Ishikawa (cell line): ENCODE measurements at regions not wholly inside any gene's neighbourhood (a gene's known extent, or its start where the extent isn't known, plus 50 kb on each side); places are given as distances from the start of the nearest gene placed in this dataset.

Experiments
- CREB1 ChIP-seq: IDR thresholded peaks from 2 replicates; pipeline ENCODE4 v1.6.1; 2012; ENCODE audit warnings: low read depth
- EP300 ChIP-seq: IDR thresholded peaks from 2 replicates; pipeline ENCODE4 v1.6.1; 2012; ENCODE audit warnings: borderline replicate concordance
- FOXM1 ChIP-seq: IDR thresholded peaks from 2 replicates; pipeline ENCODE4 v1.6.1; 2012; ENCODE audit warnings: low read depth, borderline replicate concordance
- MAX ChIP-seq: IDR thresholded peaks from 2 replicates; pipeline ENCODE4 v1.6.1; 2012
- NFIC ChIP-seq: IDR thresholded peaks from 2 replicates; pipeline ENCODE4 v1.6.1; 2012
- RAD21 ChIP-seq: IDR thresholded peaks from 2 replicates; pipeline ENCODE4 v1.6.1; 2012; ENCODE audit warnings: low read depth
- REST ChIP-seq: IDR thresholded peaks from 2 replicates; pipeline ENCODE4 v1.6.1; 2012; ENCODE audit warnings: low read depth, mild to moderate bottlenecking
- TCF12 ChIP-seq: IDR thresholded peaks from 2 replicates; pipeline ENCODE4 v1.6.1; 2012; ENCODE audit warnings: low read depth
- TEAD4 ChIP-seq: IDR thresholded peaks from 2 replicates; pipeline ENCODE4 v1.6.1; 2012
- USF1 ChIP-seq: IDR thresholded peaks from 2 replicates; pipeline ENCODE4 v1.6.1; 2012

- TF ChIP-seq CREB1 (no peak), MAX (no peak), RAD21 (no peak), TEAD4 (no peak), REST (no peak), FOXM1 (no peak), USF1 (no peak), EP300 (no peak), NFIC (no peak), TCF12 (no peak)
Observed at GRCh38 chr5:120062515-120062917, 401.6 kb upstream of the PRR16 start.
